Mucosa of rectum (tissue), 2 donors: ENCODE measurements at regions not wholly inside any gene's neighbourhood (a gene's known extent, or its start where the extent isn't known, plus 50 kb on each side); places are given as distances from the start of the nearest gene placed in this dataset.

Source experiments
- H3K27ac ChIP-seq, 2 donors: one replicate each; pipeline ENCODE4 v1.7.0; 2013; ENCODE audit warnings: inconsistent platforms in 2 of 2, low read depth in 2 of 2, low read length in 2 of 2
- H3K27me3 ChIP-seq, 2 donors: one replicate each; pipeline ENCODE4 v1.7.0; 2013; ENCODE audit warnings: low read length in 2 of 2; ENCODE audit not compliant: control insufficient read depth in 2 of 2, insufficient read depth in 2 of 2
- H3K36me3 ChIP-seq, 2 donors: one replicate each; pipeline ENCODE4 v1.7.0; 2013; ENCODE audit warnings: low read length in 2 of 2; ENCODE audit not compliant: control insufficient read depth in 2 of 2, insufficient read depth in 2 of 2
- H3K4me1 ChIP-seq, 2 donors: one replicate each; pipeline ENCODE4 v1.7.0; 2013; ENCODE audit warnings: low read length in 2 of 2, mild to moderate bottlenecking in 1 of 2; ENCODE audit not compliant: control insufficient read depth in 2 of 2, insufficient read depth in 2 of 2
- H3K4me3 ChIP-seq, 2 donors: one replicate each; pipeline ENCODE4 v1.7.0; 2013; ENCODE audit warnings: low read length in 2 of 2
- H3K9ac ChIP-seq, 2 donors: one replicate each; pipeline ENCODE4 v1.7.0; 2013; ENCODE audit warnings: low read length in 2 of 2, low read depth in 1 of 2, mild to moderate bottlenecking in 1 of 2
- H3K9me3 ChIP-seq, 2 donors: one replicate each; pipeline ENCODE4 v1.7.0; 2013; ENCODE audit warnings: low read length in 2 of 2; ENCODE audit not compliant: control insufficient read depth in 2 of 2
- donor health status: healthy.
- donor health status: Normal muscosa, but diverticular disease.

DNA sequence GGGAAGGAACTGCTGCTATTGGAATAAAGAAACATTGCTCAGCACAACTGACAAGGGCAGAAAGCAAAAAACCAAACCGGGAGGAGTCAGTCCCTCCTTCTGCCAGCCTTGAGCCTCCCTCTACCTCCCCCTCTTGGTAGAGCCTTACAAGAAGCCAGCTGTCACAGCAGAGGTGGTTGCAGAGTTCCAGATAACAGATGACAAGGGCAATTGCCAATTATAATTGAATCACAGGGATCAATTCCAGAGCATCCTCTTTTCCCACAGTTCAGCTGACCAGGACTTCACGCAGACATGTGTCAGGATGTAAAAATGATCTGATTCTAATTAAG lies 548.2 kb upstream of the LRRTM1 start:
- H3K4me3 ChIP-seq: no peak overlapping the region
- no peaks in the 10 kb centered on the region for H3K9me3 ChIP-seq
- no peaks in the 10 kb centered on the region for H3K36me3 ChIP-seq
- H3K27ac ChIP-seq: no peak overlapping the region
- no peak overlapping the region for H3K9ac ChIP-seq
- H3K4me1 ChIP-seq: no peaks in the 10 kb centered on the region
- no peaks in the 10 kb centered on the region for H3K27me3 ChIP-seq

DNA sequence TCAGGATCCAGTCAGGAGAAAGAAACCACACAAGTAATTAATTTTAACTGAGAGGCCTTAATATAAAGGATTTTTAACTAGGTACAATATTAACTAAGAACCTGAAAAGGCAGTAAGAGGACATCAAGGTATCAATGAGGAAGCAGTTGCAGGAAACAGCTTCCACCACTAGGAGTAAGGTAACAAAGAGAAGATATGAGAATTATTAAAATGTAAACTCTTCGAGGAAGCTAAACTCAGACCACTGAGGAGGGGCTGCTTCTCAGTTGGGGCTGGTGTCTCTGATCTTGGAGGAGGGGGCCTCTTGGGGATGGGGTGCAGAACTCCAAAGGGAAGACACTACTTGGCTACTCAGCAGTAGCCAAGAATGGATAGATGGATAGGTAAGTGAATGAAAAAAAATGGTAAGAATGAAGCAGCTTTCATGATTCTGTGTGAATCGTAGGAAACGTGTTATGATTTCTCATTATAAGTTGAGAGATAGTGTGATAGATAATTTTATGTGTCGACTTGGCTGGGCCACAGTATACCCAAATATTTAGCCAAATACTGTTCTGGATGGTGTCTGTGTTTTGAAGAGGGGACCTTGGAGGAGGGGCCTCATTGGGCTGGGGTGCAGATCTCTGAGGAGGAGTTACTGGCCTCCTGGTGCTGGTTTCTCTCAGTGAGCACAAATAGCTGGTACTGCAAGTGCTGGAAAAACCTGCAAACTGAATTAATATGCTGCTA lies 547.7 kb upstream of the LRRTM1 start:
- Histone ChIP-seq H3K9ac (no peak overlapping the region), H3K27me3 (no peaks in the 10 kb centered on the region), H3K9me3 (no peaks in the 10 kb centered on the region), H3K4me3 (no peak overlapping the region), H3K36me3 (no peaks in the 10 kb centered on the region), H3K27ac (no peak overlapping the region), H3K4me1 (no peaks in the 10 kb centered on the region)

DNA sequence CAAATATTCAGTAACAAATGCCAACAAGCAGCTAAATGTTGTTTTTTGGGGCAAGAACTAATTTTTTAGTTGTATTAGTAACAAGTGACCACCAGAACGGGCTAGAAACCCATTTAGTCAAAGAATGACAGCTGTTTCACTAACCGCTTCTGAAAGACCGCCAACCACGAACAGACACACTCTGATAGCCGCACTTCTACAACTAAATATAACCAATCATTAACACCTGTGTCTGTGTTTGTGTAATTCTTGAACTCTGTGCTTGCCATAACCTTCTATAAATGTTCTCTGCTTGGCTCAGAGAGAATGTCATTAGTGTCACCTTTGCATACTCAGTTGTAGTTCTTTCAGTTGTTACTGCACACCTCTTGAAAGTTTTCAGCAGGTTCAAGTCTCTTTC lies 526.3 kb upstream of the LRRTM1 start:
- no peak overlapping the region for H3K27ac ChIP-seq
- no peak overlapping the region for H3K4me3 ChIP-seq
- no peaks in the 10 kb centered on the region for H3K9me3 ChIP-seq
- no peak overlapping the region for H3K9ac ChIP-seq
- no peaks in the 10 kb centered on the region for H3K4me1 ChIP-seq
- no peaks in the 10 kb centered on the region for H3K36me3 ChIP-seq
- H3K27me3 ChIP-seq: no peaks in the 10 kb centered on the region

DNA sequence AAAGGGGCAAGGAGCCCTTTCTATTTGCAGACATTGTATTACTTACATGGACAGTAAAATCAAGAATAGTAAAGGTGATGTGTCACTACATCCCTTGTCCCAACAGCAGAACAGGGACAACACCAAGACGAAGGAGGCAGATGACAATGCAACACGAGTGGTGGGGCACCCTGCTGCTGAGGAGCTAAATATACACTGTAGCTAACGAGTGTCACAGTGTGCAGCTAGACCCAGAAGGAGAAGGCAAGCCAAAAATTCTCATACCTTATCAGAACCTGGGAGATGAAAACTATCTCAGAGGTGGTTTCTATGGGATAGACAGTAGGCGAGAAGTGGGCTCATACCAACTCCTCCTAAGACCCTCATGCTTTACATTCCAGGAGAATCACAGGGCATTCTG lies 518.4 kb upstream of the LRRTM1 start:
- no peaks in the 10 kb centered on the region for H3K36me3 ChIP-seq
- H3K4me1 ChIP-seq: no peaks in the 10 kb centered on the region
- no peak overlapping the region for H3K27ac ChIP-seq
- H3K9me3 ChIP-seq: no peaks in the 10 kb centered on the region
- no peak overlapping the region for H3K9ac ChIP-seq
- H3K27me3 ChIP-seq: no peaks in the 10 kb centered on the region
- H3K4me3 ChIP-seq: no peak overlapping the region

DNA sequence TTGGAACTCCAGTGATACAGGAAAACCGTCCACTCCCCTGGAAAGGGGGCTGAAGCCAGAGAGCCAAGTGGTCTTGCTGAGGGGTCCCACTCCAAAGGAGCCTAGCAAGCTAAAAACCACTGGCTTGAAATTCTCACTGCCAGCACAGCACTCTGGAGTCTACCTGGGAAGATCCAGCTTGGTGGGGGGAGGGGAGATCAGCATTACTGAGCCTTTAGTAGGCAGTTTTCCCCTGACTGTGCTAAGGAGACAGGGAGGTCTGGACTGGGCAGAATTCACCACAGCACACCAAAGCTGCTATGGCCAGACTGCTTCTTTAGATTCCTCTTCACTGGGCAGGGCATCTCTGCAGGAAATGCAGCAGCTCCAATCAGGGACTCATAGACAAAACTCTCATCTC lies 510.7 kb upstream of the LRRTM1 start:
- Histone ChIP-seq H3K4me1 (no peaks in the 10 kb centered on the region), H3K4me3 (no peak overlapping the region), H3K27me3 (no peaks in the 10 kb centered on the region), H3K27ac (no peak overlapping the region), H3K9ac (no peak overlapping the region), H3K36me3 (no peaks in the 10 kb centered on the region), H3K9me3 (no peaks in the 10 kb centered on the region)

DNA sequence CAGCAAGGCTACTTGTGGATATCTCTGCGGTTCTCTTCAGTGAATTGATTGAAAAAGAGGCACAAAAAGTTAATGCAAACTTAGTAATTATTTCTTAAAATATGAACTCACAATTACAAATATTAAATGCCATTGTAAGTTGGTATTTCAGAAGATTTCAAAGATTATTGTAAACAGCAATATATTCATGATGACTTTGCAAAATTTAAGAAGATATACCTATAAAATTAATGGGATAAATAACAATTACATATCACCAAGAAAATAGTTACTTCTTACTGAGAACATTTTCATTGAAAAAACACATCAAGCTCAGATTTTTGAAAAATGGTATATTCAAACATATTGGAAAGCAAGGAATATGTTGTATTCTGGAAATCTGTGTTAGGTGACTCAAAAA lies 482.0 kb upstream of the LRRTM1 start:
- Histone ChIP-seq H3K36me3 (no peaks in the 10 kb centered on the region), H3K9me3 (no peaks in the 10 kb centered on the region)

DNA sequence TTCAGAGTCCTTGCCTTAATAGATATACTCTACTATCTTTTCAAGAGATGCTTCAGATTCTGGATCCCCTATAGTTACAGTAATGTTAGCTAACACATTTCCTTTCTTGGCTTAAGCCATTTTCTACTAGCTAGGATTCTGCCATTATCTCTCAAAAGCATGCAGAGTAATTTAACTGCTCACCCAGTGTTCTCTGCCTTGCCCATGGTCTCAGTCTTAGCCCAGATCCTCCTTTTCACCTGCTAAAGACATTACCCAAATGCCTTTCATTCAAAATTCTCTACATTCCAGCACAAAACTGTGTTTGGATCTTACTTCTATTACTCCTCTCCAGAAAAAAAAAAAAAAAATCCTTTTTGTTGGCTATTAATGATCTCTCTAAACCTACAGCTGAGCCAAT lies 474.2 kb upstream of the LRRTM1 start:
- no peaks in the 10 kb centered on the region for H3K9me3 ChIP-seq
- H3K9ac ChIP-seq: no peak overlapping the region
- H3K27ac ChIP-seq: no peak overlapping the region
- H3K4me3 ChIP-seq: no peak overlapping the region
- no peaks in the 10 kb centered on the region for H3K4me1 ChIP-seq
- no peaks in the 10 kb centered on the region for H3K36me3 ChIP-seq
- H3K27me3 ChIP-seq: no peaks in the 10 kb centered on the region

More for the DNA sequence above, 482.0 kb upstream of the LRRTM1 start:
- Histone ChIP-seq H3K4me3 (no peak overlapping the region), H3K27me3 (no peaks in the 10 kb centered on the region), H3K4me1 (no peaks in the 10 kb centered on the region), H3K9ac (no peak overlapping the region), H3K27ac (no peak overlapping the region)

DNA sequence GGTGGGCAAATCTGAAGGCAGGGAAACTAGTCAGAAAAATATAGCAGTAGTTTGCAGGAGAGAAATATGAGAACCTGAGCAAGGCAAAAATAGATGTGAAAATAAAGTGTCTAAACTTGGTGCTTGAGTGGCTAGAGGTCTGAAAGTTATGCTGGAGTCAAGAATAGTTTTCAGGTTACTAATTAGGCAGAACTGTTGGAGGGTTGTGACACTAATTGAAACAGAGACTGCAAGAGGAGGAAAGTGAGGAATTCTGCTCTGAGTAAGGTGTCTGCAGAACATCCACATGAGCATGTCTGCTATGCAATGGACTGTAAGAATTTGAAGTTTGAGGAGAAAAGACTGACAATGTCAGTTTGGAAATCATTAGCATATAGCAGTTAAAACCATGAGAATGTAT lies 444.0 kb upstream of the LRRTM1 start:
- Histone ChIP-seq H3K9ac (no peak overlapping the region), H3K4me1 (no peaks in the 10 kb centered on the region), H3K27me3 (no peaks in the 10 kb centered on the region), H3K36me3 (no peaks in the 10 kb centered on the region), H3K27ac (no peak overlapping the region), H3K9me3 (no peaks in the 10 kb centered on the region), H3K4me3 (no peak overlapping the region)

DNA sequence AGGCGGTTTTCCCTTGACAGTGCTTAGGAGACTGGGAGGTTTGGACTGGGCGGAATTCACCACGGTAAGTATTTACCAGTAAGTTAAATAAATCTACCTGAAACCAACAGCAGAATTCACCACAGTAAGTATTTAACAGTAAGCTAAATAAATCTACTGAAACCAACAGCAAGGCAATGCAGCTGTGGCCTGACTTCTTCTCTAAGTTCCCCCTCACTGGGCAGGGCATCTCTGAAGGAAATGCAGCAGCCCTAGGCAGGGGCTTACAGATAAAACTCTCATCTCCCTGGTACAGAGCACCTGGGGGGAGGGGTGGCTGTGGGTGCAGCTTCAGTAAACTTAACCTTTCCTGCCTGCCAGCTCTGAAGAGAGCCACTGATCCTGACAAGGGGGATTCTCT lies 432.5 kb upstream of the LRRTM1 start:
- Histone ChIP-seq H3K9ac (no peak overlapping the region), H3K4me3 (no peak overlapping the region), H3K27ac (no peak overlapping the region), H3K4me1 (no peaks in the 10 kb centered on the region), H3K9me3 (peaks cover 0 to 2% of the 10 kb centered on the region in 2 donors), H3K27me3 (no peaks in the 10 kb centered on the region), H3K36me3 (no peaks in the 10 kb centered on the region)

DNA sequence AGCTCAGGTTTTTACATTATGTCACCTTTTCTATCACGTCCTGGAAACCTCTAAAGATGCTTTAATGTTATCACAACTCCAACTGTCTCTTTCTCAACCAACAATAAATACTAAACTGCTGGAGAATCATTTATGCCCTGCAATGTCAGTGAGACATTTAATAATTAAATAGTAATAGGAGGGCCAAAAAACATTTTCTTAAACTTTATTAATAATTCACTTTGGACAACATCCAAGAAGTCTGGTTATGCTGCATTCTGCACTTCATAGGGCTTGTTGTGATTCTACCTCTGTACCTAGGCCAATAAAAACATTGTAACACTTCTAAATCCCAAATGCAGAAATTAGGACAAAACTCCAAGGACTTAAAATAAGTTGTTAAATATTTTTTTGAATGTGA lies 420.4 kb upstream of the LRRTM1 start:
- no peak overlapping the region for H3K27ac ChIP-seq
- H3K4me1 ChIP-seq: no peaks in the 10 kb centered on the region
- no peak overlapping the region for H3K4me3 ChIP-seq
- H3K27me3 ChIP-seq: no peaks in the 10 kb centered on the region
- no peaks in the 10 kb centered on the region for H3K36me3 ChIP-seq
- no peaks in the 10 kb centered on the region for H3K9me3 ChIP-seq
- no peak overlapping the region for H3K9ac ChIP-seq

DNA sequence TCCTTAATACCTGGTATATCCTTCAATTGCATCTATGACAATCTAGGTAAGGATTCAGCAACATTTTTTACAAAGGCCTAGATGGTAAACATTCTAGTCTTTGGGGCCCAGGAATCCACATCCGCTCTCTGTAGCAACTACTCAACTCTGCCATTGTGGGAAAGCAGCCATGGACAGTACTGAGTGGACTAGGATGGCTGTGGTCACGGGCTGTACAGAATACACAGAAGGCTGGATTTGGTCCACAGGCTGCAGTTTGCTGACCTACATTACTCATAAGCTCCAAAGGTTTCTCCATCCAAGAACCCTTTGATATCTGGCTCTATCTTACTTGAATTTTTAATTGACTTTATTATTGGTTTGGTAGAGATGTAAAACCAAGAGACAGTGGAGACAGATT lies 418.3 kb upstream of the LRRTM1 start:
- H3K4me1 ChIP-seq: no peaks in the 10 kb centered on the region
- H3K9ac ChIP-seq: no peak overlapping the region
- no peaks in the 10 kb centered on the region for H3K9me3 ChIP-seq
- H3K4me3 ChIP-seq: no peak overlapping the region
- no peak overlapping the region for H3K27ac ChIP-seq
- no peaks in the 10 kb centered on the region for H3K36me3 ChIP-seq
- H3K27me3 ChIP-seq: no peaks in the 10 kb centered on the region
